HepG2 (cell line): ENCODE measurements at regions not wholly inside any gene's neighbourhood (a gene's known extent, or its start where the extent isn't known, plus 50 kb on each side); places are given as distances from the start of the nearest gene placed in this dataset.

ENCODE experiments used
- ATAC-seq: fragments of 200-7000 bp; cut with Tn5 transposase; 3 replicates; pipeline ENCODE4 v1.9.1; 2020; ENCODE audit warnings: mild to moderate bottlenecking, moderate library complexity
- BruUV-seq: library from RNA; stranded (reverse); fragments of 400-500 nt; replicated peaks from 2 replicates; lab custom pipeline; 2021; lab: Mats Ljungman, UMichigan
- CTCF ChIA-PET: fragments of 300-600 bp; formaldehyde crosslinking; extraction: SDS; loops from one replicate; lab custom pipeline; 2021; ENCODE audit warnings: low total read pairs, inconsistent platforms, low intra/inter-chr PET ratio; lab: Yijun Ruan, JAX
- POLR2A ChIA-PET: fragments of 350-600 bp; sonication (Branson Sonifier 250); formaldehyde crosslinking; loops from one replicate; lab custom pipeline; 2020; ENCODE audit warnings: antibody characterized with exemption, inconsistent platforms; lab: Yijun Ruan, JAX
- DNase-seq: peaks from one replicate; pipeline ENCODE4 v3.0.0-alpha.2; 2015; ENCODE audit warnings: low spot score
- FAIRE-seq: peaks from 3 replicates; lab custom pipeline; 2011; peaks lifted over from hg19 to GRCh38; lab: Jason Lieb, UNC
- H2AFZ ChIP-seq: one replicate; pipeline ENCODE4 v1.6.1; 2011; ENCODE audit warnings: low read length, inconsistent platforms
- H3K27ac ChIP-seq: fragments of 300-600 bp; 3 replicates; pipeline ENCODE4 v1.8.0; 2011; ENCODE audit warnings: mixed run types, mild to moderate bottlenecking, mixed read lengths, low read length, inconsistent platforms; ENCODE audit not compliant: insufficient read depth; ENCODE audit errors: extremely low read length
- H3K27me3 ChIP-seq, 2 experiments: fragments of 200-600 bp in 1 of 2; 2 replicates in 1 of 2; 3 replicates in 1 of 2; pipeline versions ENCODE4 v1.6.0 to v1.8.0; 2011; ENCODE audit warnings: low read length in 2 of 2, mild to moderate bottlenecking in 2 of 2, moderate library complexity in 2 of 2, inconsistent platforms in 1 of 2; ENCODE audit not compliant: insufficient read depth in 2 of 2, control insufficient read depth in 1 of 2
- H3K36me3 ChIP-seq, 2 experiments: fragments of 200-600 bp in 1 of 2; replicated peaks in 1 of 2; 2 replicates in 1 of 2; 3 replicates in 1 of 2; pipeline versions ENCODE4 v1.5.1 to v1.8.0; 2011; ENCODE audit warnings: low read length in 2 of 2, inconsistent platforms in 1 of 2; ENCODE audit not compliant: insufficient read depth in 2 of 2, control insufficient read depth in 1 of 2
- H3K4me1 ChIP-seq: 2 replicates; pipeline ENCODE4 v1.5.1; 2012; ENCODE audit warnings: low read length, inconsistent platforms; ENCODE audit not compliant: insufficient read depth
- H3K4me2 ChIP-seq: 2 replicates; pipeline ENCODE4 v1.6.0; 2011; ENCODE audit warnings: low read depth, low read length, inconsistent platforms
- H3K4me3 ChIP-seq, 3 experiments: fragments of 200-600 bp in 1 of 3; sonication (generic), shearing (Covaris generic) in 1 of 3; replicated peaks in 1 of 3; 2 replicates each; pipeline ENCODE4 v1.5.1; 2011 to 2016; ENCODE audit warnings: low read length in 3 of 3, inconsistent platforms in 2 of 3, low read depth in 2 of 3, mild to moderate bottlenecking in 2 of 3, control low read depth in 1 of 3, mixed read lengths in 1 of 3; ENCODE audit not compliant: insufficient read depth in 1 of 3
- H3K79me2 ChIP-seq: one replicate; pipeline ENCODE4 v1.6.1; 2011; ENCODE audit warnings: low read length, inconsistent platforms; ENCODE audit not compliant: insufficient read depth
- H3K9ac ChIP-seq: 2 replicates; pipeline ENCODE4 v1.6.0; 2011; ENCODE audit warnings: mild to moderate bottlenecking, low read depth, low read length, inconsistent platforms; ENCODE audit not compliant: insufficient read depth
- H3K9me3 ChIP-seq: 2 replicates; pipeline ENCODE4 v1.5.1; 2012; ENCODE audit warnings: mild to moderate bottlenecking, low read length
- H4K20me1 ChIP-seq: 2 replicates; pipeline ENCODE4 v1.6.0; 2011; ENCODE audit warnings: inconsistent platforms, mild to moderate bottlenecking, low read length, moderate library complexity; ENCODE audit not compliant: insufficient read depth
- BHLHE40 ChIP-seq: IDR thresholded peaks from 2 replicates; pipeline ENCODE4 v1.6.1; 2011; ENCODE audit warnings: low read length, improper control_type of control experiment
- BRCA1 ChIP-seq: sonication (generic); formaldehyde crosslinking; IDR thresholded peaks from 2 replicates; pipeline ENCODE4 v1.4.0; 2020; ENCODE audit warnings: missing genetic modification reagents
- ESRRA ChIP-seq: sonication (generic); formaldehyde crosslinking; IDR thresholded peaks from 2 replicates; pipeline ENCODE4 v1.5.1; 2020; ENCODE audit warnings: mild to moderate bottlenecking, low read depth, missing genetic modification reagents
- KDM6A ChIP-seq: IDR thresholded peaks from 2 replicates; pipeline ENCODE4 v1.6.1; 2016; ENCODE audit warnings: low read depth
- MEIS2 ChIP-seq: sonication (generic); formaldehyde crosslinking; IDR thresholded peaks from 2 replicates; pipeline ENCODE4 v1.9.0; 2021; ENCODE audit warnings: mild to moderate bottlenecking, missing genetic modification reagents
- POLR2AphosphoS2 ChIP-seq: IDR thresholded peaks from 2 replicates; pipeline ENCODE4 v1.6.1; 2011; ENCODE audit warnings: low read depth, low read length, improper control_type of control experiment
- RARA ChIP-seq: IDR thresholded peaks from 2 replicates; pipeline ENCODE4 v1.6.1; 2016; ENCODE audit warnings: missing genetic modification reagents, missing compliant biosample characterization
- REPIN1 ChIP-seq: sonication (generic); formaldehyde crosslinking; IDR thresholded peaks from 2 replicates; pipeline ENCODE4 v1.8.0; 2022; ENCODE audit warnings: missing genetic modification reagents, low read depth, mild to moderate bottlenecking, borderline replicate concordance
- RXRB ChIP-seq: IDR thresholded peaks from 2 replicates; pipeline ENCODE4 v1.6.1; 2016; ENCODE audit warnings: borderline replicate concordance, missing genetic modification reagents, missing compliant biosample characterization
- TMF1 ChIP-seq: sonication (generic); formaldehyde crosslinking; IDR thresholded peaks from 2 replicates; pipeline ENCODE4 v1.8.1; 2022; ENCODE audit warnings: low read depth, missing genetic modification reagents
- YEATS4 ChIP-seq: sonication (generic); formaldehyde crosslinking; IDR thresholded peaks from 2 replicates; pipeline ENCODE4 v1.4.0; 2020; ENCODE audit warnings: missing genetic modification reagents, borderline replicate concordance
- ZBTB3 ChIP-seq: sonication (generic); formaldehyde crosslinking; IDR thresholded peaks from 2 replicates; pipeline ENCODE4 v1.4.0; 2020; ENCODE audit warnings: low read depth, mild to moderate bottlenecking, moderate library complexity, missing genetic modification reagents, borderline replicate concordance
- ZBTB7A ChIP-seq: sonication (generic); formaldehyde crosslinking; IDR thresholded peaks from 2 replicates; pipeline ENCODE4 v1.8.0; 2022; ENCODE audit warnings: mild to moderate bottlenecking, missing genetic modification reagents
- ZFYVE20 ChIP-seq: sonication (generic); formaldehyde crosslinking; IDR thresholded peaks from 2 replicates; pipeline ENCODE4 v1.8.0; 2023; ENCODE audit warnings: low read depth, mild to moderate bottlenecking, moderate library complexity, missing genetic modification reagents, borderline replicate concordance
- ZNF547 ChIP-seq: sonication (generic); formaldehyde crosslinking; IDR thresholded peaks from 2 replicates; pipeline ENCODE4 v1.5.1; 2020; ENCODE audit warnings: mild to moderate bottlenecking, missing genetic modification reagents
- ZNF569 ChIP-seq: sonication (generic); formaldehyde crosslinking; IDR thresholded peaks from 2 replicates; pipeline ENCODE4 v1.5.0; 2020; ENCODE audit warnings: mild to moderate bottlenecking, missing genetic modification reagents, moderate library complexity, borderline replicate concordance
- ZNF749 ChIP-seq: sonication (generic); formaldehyde crosslinking; IDR thresholded peaks from 2 replicates; pipeline ENCODE4 v1.8.0; 2022; ENCODE audit warnings: mild to moderate bottlenecking, missing genetic modification reagents, moderate library complexity, borderline replicate concordance
- WGBS: methylation state at CpG from one replicate; pipeline ENCODE4 v1.1.6; 2017; ENCODE audit warnings: low lambda C conversion rate; 5-methylcytosine and 5-hydroxymethylcytosine counted together
- in situ Hi-C: cut with HindIII; loops from 2 replicates; pipeline ENCODE4 v1.10.0; 2017; ENCODE audit warnings: low pct_unique_long_range_greater_than_20kb; ENCODE audit not compliant: extremely low pct_ligation_motif_present
- intact Hi-C: fragments of 100-400 bp; cut with micrococcal nuclease; formaldehyde crosslinking; loops from one replicate; pipeline ENCODE4 v1.10.0; 2022; ENCODE audit not compliant: unreplicated experiment
- TF ChIP-seq, protein P1 (sequence below): IDR thresholded peaks from 2 replicates; pipeline ENCODE4 v1.6.1; 2016; ENCODE audit warnings: missing compliant biosample characterization, missing genetic modification reagents, borderline replicate concordance
- TF ChIP-seq, protein P2 (sequence below): sonication (generic); formaldehyde crosslinking; IDR thresholded peaks from 2 replicates; pipeline ENCODE4 v1.8.1; 2022; ENCODE audit warnings: low read depth, mild to moderate bottlenecking, missing genetic modification reagents

DNA sequence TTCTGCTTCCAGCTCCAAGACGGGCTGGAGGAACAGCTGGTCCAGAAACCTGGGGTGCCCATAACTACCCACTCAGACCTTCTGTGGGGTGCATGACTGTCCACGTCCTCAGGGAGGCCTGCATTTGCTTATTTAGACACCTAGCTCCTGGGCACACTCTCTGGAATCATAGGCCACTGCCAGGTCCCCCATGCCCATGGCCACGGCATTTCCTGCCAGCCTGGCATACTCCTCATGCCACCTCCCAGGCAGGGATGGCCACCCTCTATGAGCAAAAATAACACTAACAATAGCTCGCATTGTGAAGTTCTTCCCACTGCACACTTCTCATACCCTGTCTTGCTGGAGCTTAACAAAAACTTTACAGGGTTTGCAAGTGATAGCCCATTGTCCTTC, 166.9 kb upstream of the TPM1 start:
- Histone ChIP-seq H2AFZ (no peak overlapping the region), H3K9ac (no peak overlapping the region), H3K27me3 (no peaks in the 10 kb centered on the region), H3K27ac (no peak overlapping the region), H3K9me3 (no peaks in the 10 kb centered on the region), H3K4me3 (no peak overlapping the region), H3K4me1 (peaks cover 18% of the 10 kb centered on the region), H3K79me2 (no peaks in the 10 kb centered on the region), H3K36me3 (no peaks in the 10 kb centered on the region), H4K20me1 (no peaks in the 10 kb centered on the region), H3K4me2 (no peak overlapping the region)
- DNase-seq (no peak), ATAC-seq (no peak), FAIRE-seq (no peak)
- in situ Hi-C loops: no loop called here
- TF ChIP-seq BRCA1 (CRISPR knock-in tag) (no peak), BHLHE40 (no peak), TMF1 (CRISPR knock-in tag) (no peak), POLR2AphosphoS2 (no peak), REPIN1 (CRISPR knock-in tag) (no peak), YEATS4 (no peak), ZBTB3 (CRISPR knock-in tag) (no peak), ZNF547 (no peak), ZFYVE20 (CRISPR knock-in tag) (no peak), MEIS2 (CRISPR knock-in tag) (no peak), ZNF569 (CRISPR knock-in tag) (no peak), RXRB (CRISPR knock-in tag) (no peak), ESRRA (CRISPR knock-in tag) (no peak), RARA (CRISPR knock-in tag) (no peak), KDM6A (CRISPR knock-in tag) (no peak), ZBTB7A (CRISPR knock-in tag) (no peak), ZNF749 (CRISPR knock-in tag) (no peak)
- TF ChIP-seq, protein P1, sequence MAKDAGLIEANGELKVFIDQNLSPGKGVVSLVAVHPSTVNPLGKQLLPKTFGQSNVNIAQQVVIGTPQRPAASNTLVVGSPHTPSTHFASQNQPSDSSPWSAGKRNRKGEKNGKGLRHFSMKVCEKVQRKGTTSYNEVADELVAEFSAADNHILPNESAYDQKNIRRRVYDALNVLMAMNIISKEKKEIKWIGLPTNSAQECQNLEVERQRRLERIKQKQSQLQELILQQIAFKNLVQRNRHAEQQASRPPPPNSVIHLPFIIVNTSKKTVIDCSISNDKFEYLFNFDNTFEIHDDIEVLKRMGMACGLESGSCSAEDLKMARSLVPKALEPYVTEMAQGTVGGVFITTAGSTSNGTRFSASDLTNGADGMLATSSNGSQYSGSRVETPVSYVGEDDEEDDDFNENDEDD: no peak
- TF ChIP-seq, protein P2, sequence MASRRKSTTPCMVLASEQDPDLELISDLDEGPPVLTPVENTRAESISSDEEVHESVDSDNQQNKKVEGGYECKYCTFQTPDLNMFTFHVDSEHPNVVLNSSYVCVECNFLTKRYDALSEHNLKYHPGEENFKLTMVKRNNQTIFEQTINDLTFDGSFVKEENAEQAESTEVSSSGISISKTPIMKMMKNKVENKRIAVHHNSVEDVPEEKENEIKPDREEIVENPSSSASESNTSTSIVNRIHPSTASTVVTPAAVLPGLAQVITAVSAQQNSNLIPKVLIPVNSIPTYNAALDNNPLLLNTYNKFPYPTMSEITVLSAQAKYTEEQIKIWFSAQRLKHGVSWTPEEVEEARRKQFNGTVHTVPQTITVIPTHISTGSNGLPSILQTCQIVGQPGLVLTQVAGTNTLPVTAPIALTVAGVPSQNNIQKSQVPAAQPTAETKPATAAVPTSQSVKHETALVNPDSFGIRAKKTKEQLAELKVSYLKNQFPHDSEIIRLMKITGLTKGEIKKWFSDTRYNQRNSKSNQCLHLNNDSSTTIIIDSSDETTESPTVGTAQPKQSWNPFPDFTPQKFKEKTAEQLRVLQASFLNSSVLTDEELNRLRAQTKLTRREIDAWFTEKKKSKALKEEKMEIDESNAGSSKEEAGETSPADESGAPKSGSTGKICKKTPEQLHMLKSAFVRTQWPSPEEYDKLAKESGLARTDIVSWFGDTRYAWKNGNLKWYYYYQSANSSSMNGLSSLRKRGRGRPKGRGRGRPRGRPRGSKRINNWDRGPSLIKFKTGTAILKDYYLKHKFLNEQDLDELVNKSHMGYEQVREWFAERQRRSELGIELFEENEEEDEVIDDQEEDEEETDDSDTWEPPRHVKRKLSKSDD (CRISPR knock-in tag): no peak
- intact Hi-C loops: no loop called here
- ChIA-PET CTCF (no interaction called here), POLR2A (interaction anchor here (0.8 kb wide), 1 partner anchor 11 kb away, joined by 3 read pairs; no protein-coding TSS in a partner anchor)
- 95% methylated on average over 3 of the region's 4 CpGs for WGBS
- BruUV-seq: no TSS peak
